ENCODE measurements at regions not wholly inside any gene's neighbourhood (a gene's known extent, or its start where the extent isn't known, plus 50 kb on each side); places are given as distances from the start of the nearest gene placed in this dataset.

DNA sequence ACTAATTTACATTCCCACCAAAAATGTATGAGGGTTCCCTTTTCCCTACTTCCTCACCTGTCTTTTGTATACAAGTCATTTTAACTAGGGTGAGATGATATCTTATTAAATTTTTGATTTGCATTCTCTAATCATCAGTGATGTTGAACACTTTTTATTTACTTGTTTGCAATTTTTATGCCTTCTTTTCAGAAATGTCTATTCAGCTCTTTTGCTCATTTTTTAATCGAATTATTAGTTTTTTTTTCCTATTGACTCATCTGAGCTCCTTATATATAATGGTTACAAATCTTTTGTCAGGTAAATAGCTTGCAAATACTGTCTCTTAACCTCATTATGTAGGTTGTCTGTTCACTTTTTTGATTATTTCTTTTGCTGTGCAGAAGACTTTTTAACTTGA lies 269.4 kb downstream of the CDH19 start:
- TF ChIP-seq FOXP4 (CRISPR knock-in tag; IDR thresholded peaks at IDR 0.05) = no peak
- TF ChIP-seq, protein P1, sequence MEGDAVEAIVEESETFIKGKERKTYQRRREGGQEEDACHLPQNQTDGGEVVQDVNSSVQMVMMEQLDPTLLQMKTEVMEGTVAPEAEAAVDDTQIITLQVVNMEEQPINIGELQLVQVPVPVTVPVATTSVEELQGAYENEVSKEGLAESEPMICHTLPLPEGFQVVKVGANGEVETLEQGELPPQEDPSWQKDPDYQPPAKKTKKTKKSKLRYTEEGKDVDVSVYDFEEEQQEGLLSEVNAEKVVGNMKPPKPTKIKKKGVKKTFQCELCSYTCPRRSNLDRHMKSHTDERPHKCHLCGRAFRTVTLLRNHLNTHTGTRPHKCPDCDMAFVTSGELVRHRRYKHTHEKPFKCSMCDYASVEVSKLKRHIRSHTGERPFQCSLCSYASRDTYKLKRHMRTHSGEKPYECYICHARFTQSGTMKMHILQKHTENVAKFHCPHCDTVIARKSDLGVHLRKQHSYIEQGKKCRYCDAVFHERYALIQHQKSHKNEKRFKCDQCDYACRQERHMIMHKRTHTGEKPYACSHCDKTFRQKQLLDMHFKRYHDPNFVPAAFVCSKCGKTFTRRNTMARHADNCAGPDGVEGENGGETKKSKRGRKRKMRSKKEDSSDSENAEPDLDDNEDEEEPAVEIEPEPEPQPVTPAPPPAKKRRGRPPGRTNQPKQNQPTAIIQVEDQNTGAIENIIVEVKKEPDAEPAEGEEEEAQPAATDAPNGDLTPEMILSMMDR (IDR thresholded peaks at IDR 0.05) = no peak
- no peak for TF ChIP-seq RELA (CRISPR knock-in tag; IDR thresholded peaks at IDR 0.05; ENCODE audit: borderline replicate concordance)
- no peak for TF ChIP-seq GTF2I (CRISPR knock-in tag; conservative IDR thresholded peaks at IDR 0.05)
- TF ChIP-seq SMAD3 (CRISPR knock-in tag; IDR thresholded peaks at IDR 0.05; ENCODE audit: borderline replicate concordance) = no peak
- TF ChIP-seq, protein P2, sequence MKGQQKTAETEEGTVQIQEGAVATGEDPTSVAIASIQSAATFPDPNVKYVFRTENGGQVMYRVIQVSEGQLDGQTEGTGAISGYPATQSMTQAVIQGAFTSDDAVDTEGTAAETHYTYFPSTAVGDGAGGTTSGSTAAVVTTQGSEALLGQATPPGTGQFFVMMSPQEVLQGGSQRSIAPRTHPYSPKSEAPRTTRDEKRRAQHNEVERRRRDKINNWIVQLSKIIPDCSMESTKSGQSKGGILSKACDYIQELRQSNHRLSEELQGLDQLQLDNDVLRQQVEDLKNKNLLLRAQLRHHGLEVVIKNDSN (CRISPR knock-in tag; IDR thresholded peaks at IDR 0.05) = no peak
- TF ChIP-seq TEAD4 (CRISPR knock-in tag; IDR thresholded peaks at IDR 0.05) = no peak
- TF ChIP-seq, protein P3, sequence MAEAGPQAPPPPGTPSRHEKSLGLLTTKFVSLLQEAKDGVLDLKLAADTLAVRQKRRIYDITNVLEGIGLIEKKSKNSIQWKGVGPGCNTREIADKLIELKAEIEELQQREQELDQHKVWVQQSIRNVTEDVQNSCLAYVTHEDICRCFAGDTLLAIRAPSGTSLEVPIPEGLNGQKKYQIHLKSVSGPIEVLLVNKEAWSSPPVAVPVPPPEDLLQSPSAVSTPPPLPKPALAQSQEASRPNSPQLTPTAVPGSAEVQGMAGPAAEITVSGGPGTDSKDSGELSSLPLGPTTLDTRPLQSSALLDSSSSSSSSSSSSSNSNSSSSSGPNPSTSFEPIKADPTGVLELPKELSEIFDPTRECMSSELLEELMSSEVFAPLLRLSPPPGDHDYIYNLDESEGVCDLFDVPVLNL (CRISPR knock-in tag; IDR thresholded peaks at IDR 0.05; ENCODE audit: borderline replicate concordance, low read depth) = no peak
- TF ChIP-seq, protein P4, sequence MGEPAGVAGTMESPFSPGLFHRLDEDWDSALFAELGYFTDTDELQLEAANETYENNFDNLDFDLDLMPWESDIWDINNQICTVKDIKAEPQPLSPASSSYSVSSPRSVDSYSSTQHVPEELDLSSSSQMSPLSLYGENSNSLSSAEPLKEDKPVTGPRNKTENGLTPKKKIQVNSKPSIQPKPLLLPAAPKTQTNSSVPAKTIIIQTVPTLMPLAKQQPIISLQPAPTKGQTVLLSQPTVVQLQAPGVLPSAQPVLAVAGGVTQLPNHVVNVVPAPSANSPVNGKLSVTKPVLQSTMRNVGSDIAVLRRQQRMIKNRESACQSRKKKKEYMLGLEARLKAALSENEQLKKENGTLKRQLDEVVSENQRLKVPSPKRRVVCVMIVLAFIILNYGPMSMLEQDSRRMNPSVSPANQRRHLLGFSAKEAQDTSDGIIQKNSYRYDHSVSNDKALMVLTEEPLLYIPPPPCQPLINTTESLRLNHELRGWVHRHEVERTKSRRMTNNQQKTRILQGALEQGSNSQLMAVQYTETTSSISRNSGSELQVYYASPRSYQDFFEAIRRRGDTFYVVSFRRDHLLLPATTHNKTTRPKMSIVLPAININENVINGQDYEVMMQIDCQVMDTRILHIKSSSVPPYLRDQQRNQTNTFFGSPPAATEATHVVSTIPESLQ (CRISPR knock-in tag; IDR thresholded peaks at IDR 0.05) = no peak
- no peak for TF ChIP-seq CREB1 (CRISPR knock-in tag; IDR thresholded peaks at IDR 0.05)
- no peak for TF ChIP-seq KAT7 (CRISPR knock-in tag; IDR thresholded peaks at IDR 0.05; ENCODE audit: borderline replicate concordance)

Measured in WTC11 (cell line).